Smooth muscle cell (in vitro differentiated cells): ENCODE measurements at regions not wholly inside any gene's neighbourhood (a gene's known extent, or its start where the extent isn't known, plus 50 kb on each side); places are given as distances from the start of the nearest gene placed in this dataset.

Experiments
- DNase-seq: peaks from one replicate; lab custom pipeline; 2025; ENCODE audit not compliant: unreplicated experiment; lab: John Stamatoyannopoulos, UW
- H2AFZ ChIP-seq: fragments of 200-600 bp; sonication (generic); 2 replicates; pipeline ENCODE4 v1.6.0; 2016; ENCODE audit warnings: antibody characterized with exemption, low read depth, mild to moderate bottlenecking
- H3F3A ChIP-seq: fragments of 200-600 bp; sonication (generic); 2 replicates; pipeline ENCODE4 v1.6.0; 2017; ENCODE audit warnings: antibody characterized with exemption, low read depth
- H3K27ac ChIP-seq: fragments of 200-600 bp; sonication (generic); 2 replicates; pipeline ENCODE4 v1.5.1; 2016; ENCODE audit warnings: low read depth, mild to moderate bottlenecking
- H3K27me3 ChIP-seq: fragments of 200-600 bp; sonication (generic); 2 replicates; pipeline ENCODE4 v1.6.1; 2016; ENCODE audit warnings: low read depth, mild to moderate bottlenecking
- H3K36me3 ChIP-seq: fragments of 200-600 bp; sonication (generic); 2 replicates; pipeline ENCODE4 v1.5.1; 2016; ENCODE audit warnings: low read depth
- H3K4me1 ChIP-seq: fragments of 200-600 bp; sonication (generic); 2 replicates; pipeline ENCODE4 v1.5.1; 2016; ENCODE audit warnings: low read depth
- H3K4me2 ChIP-seq: fragments of 200-600 bp; sonication (generic); 2 replicates; pipeline ENCODE4 v1.6.0; 2016; ENCODE audit warnings: mild to moderate bottlenecking
- H3K4me3 ChIP-seq: fragments of 200-600 bp; sonication (generic); 2 replicates; pipeline ENCODE4 v1.5.1; 2016; ENCODE audit warnings: mild to moderate bottlenecking
- H3K79me2 ChIP-seq: fragments of 200-600 bp; sonication (generic); 2 replicates; pipeline ENCODE4 v1.6.0; 2016; ENCODE audit warnings: low read depth, mild to moderate bottlenecking
- H3K9ac ChIP-seq: fragments of 200-600 bp; sonication (generic); 2 replicates; pipeline ENCODE4 v1.6.0; 2016; ENCODE audit warnings: low read depth
- H3K9me3 ChIP-seq: fragments of 200-600 bp; sonication (generic); replicated peaks from 2 replicates; pipeline ENCODE4 v1.5.1; 2016; ENCODE audit warnings: low read depth
- H4K20me1 ChIP-seq: fragments of 200-600 bp; sonication (generic); 2 replicates; pipeline ENCODE4 v1.6.0; 2016; ENCODE audit warnings: low read depth
- WGBS: methylation state at CpG from one replicate; pipeline ENCODE4 v1.1.7; 2016; ENCODE audit warnings: low lambda C conversion rate; 5-methylcytosine and 5-hydroxymethylcytosine counted together
- TF ChIP-seq, protein P1 (sequence below): fragments of 200-600 bp; sonication (generic); IDR thresholded peaks from 2 replicates; pipeline ENCODE4 v1.5.1; 2017; ENCODE audit warnings: borderline replicate concordance, mild to moderate bottlenecking, antibody characterized with exemption; ENCODE audit not compliant: insufficient read depth, poor library complexity, severe bottlenecking

GRCh38 chr16:8278031-8278580 lies 312.2 kb downstream of the TMEM114 start:
- no peak overlapping the region for H3K4me2 ChIP-seq
- no peaks in the 10 kb centered on the region for H3K27me3 ChIP-seq
- H3K4me3 ChIP-seq = no peak overlapping the region
- WGBS = 64% methylated on average over 3 of the region's 3 CpGs
- TF ChIP-seq, protein P1, sequence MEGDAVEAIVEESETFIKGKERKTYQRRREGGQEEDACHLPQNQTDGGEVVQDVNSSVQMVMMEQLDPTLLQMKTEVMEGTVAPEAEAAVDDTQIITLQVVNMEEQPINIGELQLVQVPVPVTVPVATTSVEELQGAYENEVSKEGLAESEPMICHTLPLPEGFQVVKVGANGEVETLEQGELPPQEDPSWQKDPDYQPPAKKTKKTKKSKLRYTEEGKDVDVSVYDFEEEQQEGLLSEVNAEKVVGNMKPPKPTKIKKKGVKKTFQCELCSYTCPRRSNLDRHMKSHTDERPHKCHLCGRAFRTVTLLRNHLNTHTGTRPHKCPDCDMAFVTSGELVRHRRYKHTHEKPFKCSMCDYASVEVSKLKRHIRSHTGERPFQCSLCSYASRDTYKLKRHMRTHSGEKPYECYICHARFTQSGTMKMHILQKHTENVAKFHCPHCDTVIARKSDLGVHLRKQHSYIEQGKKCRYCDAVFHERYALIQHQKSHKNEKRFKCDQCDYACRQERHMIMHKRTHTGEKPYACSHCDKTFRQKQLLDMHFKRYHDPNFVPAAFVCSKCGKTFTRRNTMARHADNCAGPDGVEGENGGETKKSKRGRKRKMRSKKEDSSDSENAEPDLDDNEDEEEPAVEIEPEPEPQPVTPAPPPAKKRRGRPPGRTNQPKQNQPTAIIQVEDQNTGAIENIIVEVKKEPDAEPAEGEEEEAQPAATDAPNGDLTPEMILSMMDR = no peak
- H3K9me3 ChIP-seq = no peaks in the 10 kb centered on the region
- no peaks in the 10 kb centered on the region for H3F3A ChIP-seq
- DNase-seq = no peak
- no peaks in the 10 kb centered on the region for H3K79me2 ChIP-seq
- no peak overlapping the region for H2AFZ ChIP-seq
- no peak overlapping the region for H3K9ac ChIP-seq
- H3K27ac ChIP-seq = no peak overlapping the region
- H4K20me1 ChIP-seq = no peaks in the 10 kb centered on the region
- no peaks in the 10 kb centered on the region for H3K36me3 ChIP-seq
- H3K4me1 ChIP-seq = no peaks in the 10 kb centered on the region

- WGBS = 82% methylated on average over 3 of the region's 3 CpGs
- H4K20me1 ChIP-seq = no peaks in the 10 kb centered on the region
These were observed 319.0 kb downstream of the TMEM114 start for GRCh38 chr16:8271344-8271743.

GRCh38 chr16:8262299-8262698 lies 328.0 kb downstream of the TMEM114 start:
- Histone ChIP-seq H3K36me3 (no peaks in the 10 kb centered on the region), H3K79me2 (no peaks in the 10 kb centered on the region), H3K9ac (no peak overlapping the region), H4K20me1 (no peaks in the 10 kb centered on the region), H3K9me3 (no peaks in the 10 kb centered on the region), H3K4me2 (no peak overlapping the region), H2AFZ (no peak overlapping the region), H3K4me3 (no peak overlapping the region), H3K27ac (no peak overlapping the region), H3K4me1 (no peaks in the 10 kb centered on the region), H3F3A (no peaks in the 10 kb centered on the region), H3K27me3 (no peaks in the 10 kb centered on the region)
- TF ChIP-seq, protein P1 = no peak
- no peak for DNase-seq
- 63% methylated on average over 4 of the region's 4 CpGs for WGBS

More at GRCh38 chr16:8271344-8271743, 319.0 kb downstream of the TMEM114 start:
- TF ChIP-seq, protein P1 = no peak
- Histone ChIP-seq H3K79me2 (no peaks in the 10 kb centered on the region), H3K4me2 (no peak overlapping the region), H3K27ac (no peak overlapping the region), H3K9ac (no peak overlapping the region), H3K36me3 (no peaks in the 10 kb centered on the region), H3K27me3 (no peaks in the 10 kb centered on the region), H3K9me3 (no peaks in the 10 kb centered on the region), H3K4me3 (no peak overlapping the region), H2AFZ (no peak overlapping the region), H3K4me1 (no peaks in the 10 kb centered on the region), H3F3A (no peaks in the 10 kb centered on the region)
- no peak for DNase-seq

- no peak overlapping the region for H3K27ac ChIP-seq
- no peaks in the 10 kb centered on the region for H3K36me3 ChIP-seq
- H2AFZ ChIP-seq = no peak overlapping the region
- H3K4me1 ChIP-seq = no peaks in the 10 kb centered on the region
- H3K9ac ChIP-seq = no peak overlapping the region
- no peaks in the 10 kb centered on the region for H4K20me1 ChIP-seq
- TF ChIP-seq, protein P1 = no peak
- H3K27me3 ChIP-seq = no peaks in the 10 kb centered on the region
- no peaks in the 10 kb centered on the region for H3F3A ChIP-seq
- H3K9me3 ChIP-seq = no peaks in the 10 kb centered on the region
- WGBS = 88% methylated on average over 3 of the region's 3 CpGs
- no peak overlapping the region for H3K4me3 ChIP-seq
- DNase-seq = no peak
- no peak overlapping the region for H3K4me2 ChIP-seq
- no peaks in the 10 kb centered on the region for H3K79me2 ChIP-seq
These were observed 330.2 kb downstream of the TMEM114 start for GRCh38 chr16:8260140-8260539.
